ENCODE measurements at regions not wholly inside any gene's neighbourhood (a gene's known extent, or its start where the extent isn't known, plus 50 kb on each side); places are given as distances from the start of the nearest gene placed in this dataset.

- H3K27ac Mint-ChIP-seq (ENCODE audit: unreplicated experiment): no peak overlapping the region
- H3K27me3 Mint-ChIP-seq (ENCODE audit: low read depth): peaks cover 18% of the 10 kb centered on the region
- TF ChIP-seq, protein P1, sequence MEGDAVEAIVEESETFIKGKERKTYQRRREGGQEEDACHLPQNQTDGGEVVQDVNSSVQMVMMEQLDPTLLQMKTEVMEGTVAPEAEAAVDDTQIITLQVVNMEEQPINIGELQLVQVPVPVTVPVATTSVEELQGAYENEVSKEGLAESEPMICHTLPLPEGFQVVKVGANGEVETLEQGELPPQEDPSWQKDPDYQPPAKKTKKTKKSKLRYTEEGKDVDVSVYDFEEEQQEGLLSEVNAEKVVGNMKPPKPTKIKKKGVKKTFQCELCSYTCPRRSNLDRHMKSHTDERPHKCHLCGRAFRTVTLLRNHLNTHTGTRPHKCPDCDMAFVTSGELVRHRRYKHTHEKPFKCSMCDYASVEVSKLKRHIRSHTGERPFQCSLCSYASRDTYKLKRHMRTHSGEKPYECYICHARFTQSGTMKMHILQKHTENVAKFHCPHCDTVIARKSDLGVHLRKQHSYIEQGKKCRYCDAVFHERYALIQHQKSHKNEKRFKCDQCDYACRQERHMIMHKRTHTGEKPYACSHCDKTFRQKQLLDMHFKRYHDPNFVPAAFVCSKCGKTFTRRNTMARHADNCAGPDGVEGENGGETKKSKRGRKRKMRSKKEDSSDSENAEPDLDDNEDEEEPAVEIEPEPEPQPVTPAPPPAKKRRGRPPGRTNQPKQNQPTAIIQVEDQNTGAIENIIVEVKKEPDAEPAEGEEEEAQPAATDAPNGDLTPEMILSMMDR (IDR thresholded peaks at IDR 0.05): no peak
- peaks cover 3% of the 10 kb centered on the region for H3K9me3 Mint-ChIP-seq (ENCODE audit: low read depth)
- H3K36me3 Mint-ChIP-seq (ENCODE audit: low read depth): peaks cover 2% of the 10 kb centered on the region
- peaks cover 6% of the 10 kb centered on the region for H3K4me1 Mint-ChIP-seq (ENCODE audit: low read depth)
- no peak for DNase-seq (ENCODE audit: low spot score)
- H3K4me3 Mint-ChIP-seq (ENCODE audit: unreplicated experiment): no peak overlapping the region
Measured at GRCh38 chr11:70889411-70889810, 363.0 kb downstream of the SHANK2 start.

- TF ChIP-seq, protein P1 (IDR thresholded peaks at IDR 0.05): no peak
- peaks cover 9% of the 10 kb centered on the region for H3K9me3 Mint-ChIP-seq (ENCODE audit: low read depth)
- H3K27me3 Mint-ChIP-seq (ENCODE audit: low read depth): peaks cover 10% of the 10 kb centered on the region
- DNase-seq (ENCODE audit: low spot score): no peak
- H3K27ac Mint-ChIP-seq (ENCODE audit: unreplicated experiment): no peak overlapping the region
- H3K4me1 Mint-ChIP-seq (ENCODE audit: low read depth): no peaks in the 10 kb centered on the region
- H3K4me3 Mint-ChIP-seq (ENCODE audit: unreplicated experiment): no peak overlapping the region
- peaks cover 2% of the 10 kb centered on the region for H3K36me3 Mint-ChIP-seq (ENCODE audit: low read depth)
Measured at GRCh38 chr11:70891844-70892380, 360.5 kb downstream of the SHANK2 start.

- Mint-ChIP-seq H3K36me3 (ENCODE audit: low read depth) (peaks cover 2% of the 10 kb centered on the region), H3K27ac (ENCODE audit: unreplicated experiment) (no peak overlapping the region), H3K4me1 (ENCODE audit: low read depth) (no peaks in the 10 kb centered on the region), H3K9me3 (ENCODE audit: low read depth) (peaks cover 16% of the 10 kb centered on the region), H3K27me3 (ENCODE audit: low read depth) (peaks cover 10% of the 10 kb centered on the region), H3K4me3 (ENCODE audit: unreplicated experiment) (no peak overlapping the region)
- TF ChIP-seq, protein P1 (IDR thresholded peaks at IDR 0.05): no peak
- DNase-seq (ENCODE audit: low spot score): no peak
Measured at GRCh38 chr11:70892889-70893288, 359.5 kb downstream of the SHANK2 start.

- H3K27me3 Mint-ChIP-seq (ENCODE audit: low read depth): peaks cover 10% of the 10 kb centered on the region
- H3K36me3 Mint-ChIP-seq (ENCODE audit: low read depth): no peaks in the 10 kb centered on the region
- no peaks in the 10 kb centered on the region for H3K4me1 Mint-ChIP-seq (ENCODE audit: low read depth)
- no peak overlapping the region for H3K4me3 Mint-ChIP-seq (ENCODE audit: unreplicated experiment)
- peaks cover 21% of the 10 kb centered on the region for H3K9me3 Mint-ChIP-seq (ENCODE audit: low read depth)
- no peak for DNase-seq (ENCODE audit: low spot score)
- no peak overlapping the region for H3K27ac Mint-ChIP-seq (ENCODE audit: unreplicated experiment)
- TF ChIP-seq, protein P1 (IDR thresholded peaks at IDR 0.05): no peak
Measured at GRCh38 chr11:70894566-70895365, 357.6 kb downstream of the SHANK2 start.

GRCh38 chr11:70895366-70895670 is 357.1 kb downstream of the SHANK2 start:
- no peaks in the 10 kb centered on the region for H3K4me1 Mint-ChIP-seq (ENCODE audit: low read depth)
- no peak overlapping the region for H3K27ac Mint-ChIP-seq (ENCODE audit: unreplicated experiment)
- TF ChIP-seq, protein P1 (IDR thresholded peaks at IDR 0.05): no peak
- H3K27me3 Mint-ChIP-seq (ENCODE audit: low read depth): peaks cover 10% of the 10 kb centered on the region
- peaks cover 20% of the 10 kb centered on the region for H3K9me3 Mint-ChIP-seq (ENCODE audit: low read depth)
- H3K4me3 Mint-ChIP-seq (ENCODE audit: unreplicated experiment): no peak overlapping the region
- no peak for DNase-seq (ENCODE audit: low spot score)
- H3K36me3 Mint-ChIP-seq (ENCODE audit: low read depth): no peaks in the 10 kb centered on the region

Measured in chondrocyte (in vitro differentiated cells).